ENCODE measurements at regions not wholly inside any gene's neighbourhood (a gene's known extent, or its start where the extent isn't known, plus 50 kb on each side); places are given as distances from the start of the nearest gene placed in this dataset.

DNA sequence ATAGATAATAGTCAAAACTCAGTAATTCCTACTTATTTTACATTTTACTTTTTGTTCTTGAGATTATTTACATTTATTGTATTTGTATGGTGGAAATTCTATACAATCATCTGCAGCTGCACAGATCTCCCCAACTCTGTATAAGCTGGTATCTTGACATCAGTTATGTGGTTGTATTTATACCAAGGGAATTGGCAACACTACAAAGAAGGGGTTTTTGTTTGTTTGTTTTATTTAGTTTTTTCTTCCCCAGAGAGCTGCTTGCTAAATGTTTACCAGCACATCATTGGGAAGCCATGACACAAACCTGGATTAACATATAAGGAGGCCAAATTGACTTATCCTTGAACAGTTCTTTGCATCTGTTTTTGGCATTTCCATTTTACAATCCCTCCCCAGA is 389.2 kb upstream of the KCNMB2 start:
- no peak for TF ChIP-seq POLR2A (IDR thresholded peaks at IDR 0.05; ENCODE audit: extremely low read depth, insufficient read length)
- TF ChIP-seq, protein P1, sequence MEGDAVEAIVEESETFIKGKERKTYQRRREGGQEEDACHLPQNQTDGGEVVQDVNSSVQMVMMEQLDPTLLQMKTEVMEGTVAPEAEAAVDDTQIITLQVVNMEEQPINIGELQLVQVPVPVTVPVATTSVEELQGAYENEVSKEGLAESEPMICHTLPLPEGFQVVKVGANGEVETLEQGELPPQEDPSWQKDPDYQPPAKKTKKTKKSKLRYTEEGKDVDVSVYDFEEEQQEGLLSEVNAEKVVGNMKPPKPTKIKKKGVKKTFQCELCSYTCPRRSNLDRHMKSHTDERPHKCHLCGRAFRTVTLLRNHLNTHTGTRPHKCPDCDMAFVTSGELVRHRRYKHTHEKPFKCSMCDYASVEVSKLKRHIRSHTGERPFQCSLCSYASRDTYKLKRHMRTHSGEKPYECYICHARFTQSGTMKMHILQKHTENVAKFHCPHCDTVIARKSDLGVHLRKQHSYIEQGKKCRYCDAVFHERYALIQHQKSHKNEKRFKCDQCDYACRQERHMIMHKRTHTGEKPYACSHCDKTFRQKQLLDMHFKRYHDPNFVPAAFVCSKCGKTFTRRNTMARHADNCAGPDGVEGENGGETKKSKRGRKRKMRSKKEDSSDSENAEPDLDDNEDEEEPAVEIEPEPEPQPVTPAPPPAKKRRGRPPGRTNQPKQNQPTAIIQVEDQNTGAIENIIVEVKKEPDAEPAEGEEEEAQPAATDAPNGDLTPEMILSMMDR (IDR thresholded peaks at IDR 0.05; ENCODE audit: low read depth, low read length) = no peak
- TF ChIP-seq, protein P2, sequence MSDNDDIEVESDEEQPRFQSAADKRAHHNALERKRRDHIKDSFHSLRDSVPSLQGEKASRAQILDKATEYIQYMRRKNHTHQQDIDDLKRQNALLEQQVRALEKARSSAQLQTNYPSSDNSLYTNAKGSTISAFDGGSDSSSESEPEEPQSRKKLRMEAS (IDR thresholded peaks at IDR 0.05; ENCODE audit: low read depth, low read length) = no peak
